ENCODE measurements at regions not wholly inside any gene's neighbourhood (a gene's known extent, or its start where the extent isn't known, plus 50 kb on each side); places are given as distances from the start of the nearest gene placed in this dataset.
A peak's percentile ranks its signal among the peaks of the same experiment; 100 is the strongest.
"Not testable (repeated sequence)": the region's sequence is repeated elsewhere in the genome, so short reads cannot be mapped to it uniquely, and the experiment has no call there.

GRCh38 chr11:56883371-56883987 is 105.2 kb upstream of the OR5AK2 start:
- DNase-seq (ENCODE audit: extremely low read depth, low read depth, low spot score), result no peak

- DNase-seq (ENCODE audit: extremely low read depth, low read depth, low spot score), result no peak
Measured at GRCh38 chr11:56876621-56877275, 112.0 kb upstream of the OR5AK2 start.

GRCh38 chr11:56855217-56855616 is 106.7 kb upstream of the OR9G4 start:
- DNase-seq (ENCODE audit: extremely low read depth, low read depth, low spot score), result no peak

GRCh38 chr11:56852131-56852530 is 103.6 kb upstream of the OR9G4 start:
- DNase-seq (ENCODE audit: extremely low read depth, low read depth, low spot score), result no peak

- no peak for DNase-seq (ENCODE audit: extremely low read depth, low read depth, low spot score)
Measured at GRCh38 chr11:56849852-56850251, 101.4 kb upstream of the OR9G4 start.

GRCh38 chr11:56849250-56849649 is 100.8 kb upstream of the OR9G4 start:
- DNase-seq (ENCODE audit: extremely low read depth, low read depth, low spot score), result no peak

- DNase-seq (ENCODE audit: extremely low read depth, low read depth, low spot score), result no peak
Measured at GRCh38 chr11:56848141-56848809, 99.8 kb upstream of the OR9G4 start.

GRCh38 chr11:56846631-56847576 is 98.4 kb upstream of the OR9G4 start:
- DNase-seq (ENCODE audit: extremely low read depth, low read depth, low spot score), result no peak

GRCh38 chr11:56845121-56845732 is 96.7 kb upstream of the OR9G4 start:
- no peak for DNase-seq (ENCODE audit: extremely low read depth, low read depth, low spot score)

- no peak for DNase-seq (ENCODE audit: extremely low read depth, low read depth, low spot score)
Measured at GRCh38 chr11:56843816-56844215, 95.3 kb upstream of the OR9G4 start.

GRCh38 chr11:56842814-56843794 is 94.6 kb upstream of the OR9G4 start:
- no peak for DNase-seq (ENCODE audit: extremely low read depth, low read depth, low spot score)

- peak; percentile 20 for DNase-seq (ENCODE audit: extremely low read depth, low read depth, low spot score)
Measured at GRCh38 chr11:56841210-56841810, 92.8 kb upstream of the OR9G4 start.

GRCh38 chr11:56827357-56827756 is 78.9 kb upstream of the OR9G4 start:
- not testable (repeated sequence) for DNase-seq (ENCODE audit: extremely low read depth, low read depth, low spot score)

- no peak for DNase-seq (ENCODE audit: extremely low read depth, low read depth, low spot score)
Measured at GRCh38 chr11:56819916-56820315, 71.4 kb upstream of the OR9G4 start.

GRCh38 chr11:56817661-56818060 is 69.2 kb upstream of the OR9G4 start:
- DNase-seq (ENCODE audit: extremely low read depth, low read depth, low spot score), result no peak

- no peak for DNase-seq (ENCODE audit: extremely low read depth, low read depth, low spot score)
Measured at GRCh38 chr11:56816259-56816658, 67.8 kb upstream of the OR9G4 start.

- no peak for DNase-seq (ENCODE audit: extremely low read depth, low read depth, low spot score)
Measured at GRCh38 chr11:56808326-56808725, 59.8 kb upstream of the OR9G4 start.

- no peak for DNase-seq (ENCODE audit: extremely low read depth, low read depth, low spot score)
Measured at GRCh38 chr11:56799691-56800210, 51.3 kb upstream of the OR9G4 start.

Data from glomerular endothelial cell (primary cell).